ENCODE measurements at regions not wholly inside any gene's neighbourhood (a gene's known extent, or its start where the extent isn't known, plus 50 kb on each side); places are given as distances from the start of the nearest gene placed in this dataset.

GRCh38 chr14:61939776-61940175 lies 177.6 kb downstream of the SNAPC1 start:
- no peak overlapping the region for H3K4me3 ChIP-seq
- TF ChIP-seq CTCF (IDR thresholded peaks at IDR 0.05; ENCODE audit: control extremely low read depth, extremely low read depth): no peak
- ATAC-seq (ENCODE audit: insufficient read depth, low FRiP score) (no peak), DNase-seq (peak in 2 of 3 donors; percentile 52 to 53)
- H3K27ac ChIP-seq (ENCODE audit: low read depth in 1 of 2, low read length in 1 of 2): no peak overlapping the region
- H3K36me3 ChIP-seq (ENCODE audit: control insufficient read depth in 4 of 4, insufficient read depth in 4 of 4, low read length in 4 of 4): no peaks in the 10 kb centered on the region
- H3K4me1 ChIP-seq (ENCODE audit: control insufficient read depth in 5 of 5, insufficient read depth in 5 of 5, low read length in 5 of 5): peaks cover 0 to 21% (median 7%) of the 10 kb centered on the region in 5 donors
- no peaks in the 10 kb centered on the region for H3K9me3 ChIP-seq (ENCODE audit: control insufficient read depth in 4 of 4, insufficient read depth in 3 of 4, low read length in 3 of 4)
- WGBS, 2 donors: 44 to 81% methylated on average over 2 of the region's 2 CpGs
- H3K9ac ChIP-seq (ENCODE audit: insufficient read depth in 1 of 2, low read length in 2 of 2): no peak overlapping the region
- H3K27me3 ChIP-seq (ENCODE audit: control insufficient read depth in 3 of 3, insufficient read depth in 3 of 3, low read length in 2 of 3): no peaks in the 10 kb centered on the region

GRCh38 chr14:61940666-61941420 lies 178.6 kb downstream of the SNAPC1 start:
- TF ChIP-seq CTCF (IDR thresholded peaks at IDR 0.05; ENCODE audit: control extremely low read depth, extremely low read depth): no peak
- ATAC-seq (ENCODE audit: insufficient read depth, low FRiP score): no peak
- Histone ChIP-seq H3K9ac (ENCODE audit: insufficient read depth in 1 of 2, low read length in 2 of 2) (peak overlapping the region in 1 of 2 donors; percentile 39), H3K36me3 (ENCODE audit: control insufficient read depth in 4 of 4, insufficient read depth in 4 of 4, low read length in 4 of 4) (no peaks in the 10 kb centered on the region), H3K27me3 (ENCODE audit: control insufficient read depth in 3 of 3, insufficient read depth in 3 of 3, low read length in 2 of 3) (no peaks in the 10 kb centered on the region), H3K9me3 (ENCODE audit: control insufficient read depth in 4 of 4, insufficient read depth in 3 of 4, low read length in 3 of 4) (no peaks in the 10 kb centered on the region), H3K4me1 (ENCODE audit: control insufficient read depth in 5 of 5, insufficient read depth in 5 of 5, low read length in 5 of 5) (peaks cover 0 to 21% (median 7%) of the 10 kb centered on the region in 5 donors), H3K4me3 (no peak overlapping the region), H3K27ac (ENCODE audit: low read depth in 1 of 2, low read length in 1 of 2) (no peak overlapping the region)
- DNase-seq: peak in 2 of 3 donors; percentile 30 to 64
- WGBS, 2 donors: 57 to 65% methylated on average over 7 of the region's 7 CpGs

GRCh38 chr14:61941421-61942150 lies 179.4 kb downstream of the SNAPC1 start:
- WGBS, 2 donors: 89 to 92% methylated on average over 4 of the region's 4 CpGs
- no peaks in the 10 kb centered on the region for H3K27me3 ChIP-seq (ENCODE audit: control insufficient read depth in 3 of 3, insufficient read depth in 3 of 3, low read length in 2 of 3)

More at GRCh38 chr14:61941421-61942150, 179.4 kb downstream of the SNAPC1 start:
- H3K4me1 ChIP-seq (ENCODE audit: control insufficient read depth in 5 of 5, insufficient read depth in 5 of 5, low read length in 5 of 5): peaks cover 0 to 21% (median 7%) of the 10 kb centered on the region in 5 donors
- H3K27ac ChIP-seq (ENCODE audit: low read depth in 1 of 2, low read length in 1 of 2): no peak overlapping the region
- no peak overlapping the region for H3K4me3 ChIP-seq
- no peak for ATAC-seq (ENCODE audit: insufficient read depth, low FRiP score)
- H3K36me3 ChIP-seq (ENCODE audit: control insufficient read depth in 4 of 4, insufficient read depth in 4 of 4, low read length in 4 of 4): no peaks in the 10 kb centered on the region
- H3K9ac ChIP-seq (ENCODE audit: insufficient read depth in 1 of 2, low read length in 2 of 2): no peak overlapping the region
- DNase-seq: no peak
- H3K9me3 ChIP-seq (ENCODE audit: control insufficient read depth in 4 of 4, insufficient read depth in 3 of 4, low read length in 3 of 4): no peaks in the 10 kb centered on the region
- TF ChIP-seq CTCF (IDR thresholded peaks at IDR 0.05; ENCODE audit: control extremely low read depth, extremely low read depth): no peak
